Keratinocyte (primary cell): ENCODE measurements at regions not wholly inside any gene's neighbourhood (a gene's known extent, or its start where the extent isn't known, plus 50 kb on each side); places are given as distances from the start of the nearest gene placed in this dataset.

Source experiments
- CTCF ChIP-seq, 3 experiments: IDR thresholded peaks in 1 of 3; conservative IDR thresholded peaks in 1 of 3; optimal IDR thresholded peaks in 1 of 3; 2 replicates in 2 of 3; 3 replicates in 1 of 3; pipeline versions ENCODE3 to v1.5.1; 2011; ENCODE audit warnings: low read length in 3 of 3, mild to moderate bottlenecking in 3 of 3, moderate library complexity in 2 of 3, control low read depth in 1 of 3, inconsistent platforms in 1 of 3; ENCODE audit not compliant: insufficient read depth in 2 of 3; ENCODE audit errors: extremely low read depth in 1 of 3
- EZH2 ChIP-seq: IDR thresholded peaks from one replicate; pipeline ENCODE4 v1.6.1; 2012; ENCODE audit warnings: inconsistent platforms, mild to moderate bottlenecking, low read length, moderate library complexity

GRCh38 chr11:130994043-130994442 is 77.8 kb upstream of the SNX19 start:
- TF ChIP-seq CTCF (optimal IDR thresholded peaks at IDR 0.05 in 1 of 3, IDR thresholded peaks at IDR 0.05 in 1 of 3, conservative IDR thresholded peaks at IDR 0.05 in 1 of 3; ENCODE audit: extremely low read depth in 1 of 3, insufficient read depth in 2 of 3, low read length in 3 of 3) (no peak), EZH2 (no peak)
